Mammary epithelial cell (primary cell): ENCODE measurements at regions not wholly inside any gene's neighbourhood (a gene's known extent, or its start where the extent isn't known, plus 50 kb on each side); places are given as distances from the start of the nearest gene placed in this dataset.

Experiments
- CTCF ChIP-seq, 2 donors: IDR thresholded peaks in 1 of 2; conservative IDR thresholded peaks in 1 of 2; 2 replicates each; pipeline ENCODE4 v1.5.1; 2011 to 2012; ENCODE audit warnings: inconsistent platforms in 2 of 2, low read length in 2 of 2, mild to moderate bottlenecking in 2 of 2, control low read depth in 1 of 2, low read depth in 1 of 2; ENCODE audit not compliant: insufficient read depth in 1 of 2; ENCODE audit errors: extremely low read depth in 1 of 2
- EZH2 ChIP-seq: IDR thresholded peaks from 2 replicates; pipeline ENCODE4 v1.6.1; 2012; ENCODE audit warnings: low read length, inconsistent platforms, borderline replicate concordance

GRCh38 chr2:13230221-13230620 lies 513.5 kb downstream of the TRIB2 start:
- TF ChIP-seq CTCF (conservative IDR thresholded peaks at IDR 0.05 in 1 of 2, IDR thresholded peaks at IDR 0.05 in 1 of 2; ENCODE audit: extremely low read depth in 1 of 2, insufficient read depth in 1 of 2, low read depth in 1 of 2, low read length in 2 of 2) (no peak), EZH2 (no peak)
